ENCODE measurements at regions not wholly inside any gene's neighbourhood (a gene's known extent, or its start where the extent isn't known, plus 50 kb on each side); places are given as distances from the start of the nearest gene placed in this dataset.

DNA sequence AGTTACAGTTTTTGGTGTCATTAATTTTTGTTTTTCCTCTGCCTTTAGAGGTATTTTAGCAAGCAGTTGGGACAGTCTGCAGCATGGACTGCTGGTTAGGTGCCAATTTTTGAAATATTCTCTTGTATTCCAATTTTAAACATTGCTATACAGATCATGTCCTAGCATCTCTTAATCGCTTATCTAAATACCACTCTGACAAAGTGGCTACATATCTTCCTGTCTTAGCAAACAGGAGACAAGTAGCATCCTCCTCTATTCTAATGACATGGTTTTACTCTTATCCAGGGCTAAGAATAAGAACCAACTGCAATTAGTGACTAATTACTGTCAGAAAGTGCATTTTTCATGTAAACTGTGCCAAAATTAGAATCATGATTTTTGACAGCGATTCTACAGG, 117.8 kb upstream of the ATP2B1 start:
- TF ChIP-seq, protein P1, sequence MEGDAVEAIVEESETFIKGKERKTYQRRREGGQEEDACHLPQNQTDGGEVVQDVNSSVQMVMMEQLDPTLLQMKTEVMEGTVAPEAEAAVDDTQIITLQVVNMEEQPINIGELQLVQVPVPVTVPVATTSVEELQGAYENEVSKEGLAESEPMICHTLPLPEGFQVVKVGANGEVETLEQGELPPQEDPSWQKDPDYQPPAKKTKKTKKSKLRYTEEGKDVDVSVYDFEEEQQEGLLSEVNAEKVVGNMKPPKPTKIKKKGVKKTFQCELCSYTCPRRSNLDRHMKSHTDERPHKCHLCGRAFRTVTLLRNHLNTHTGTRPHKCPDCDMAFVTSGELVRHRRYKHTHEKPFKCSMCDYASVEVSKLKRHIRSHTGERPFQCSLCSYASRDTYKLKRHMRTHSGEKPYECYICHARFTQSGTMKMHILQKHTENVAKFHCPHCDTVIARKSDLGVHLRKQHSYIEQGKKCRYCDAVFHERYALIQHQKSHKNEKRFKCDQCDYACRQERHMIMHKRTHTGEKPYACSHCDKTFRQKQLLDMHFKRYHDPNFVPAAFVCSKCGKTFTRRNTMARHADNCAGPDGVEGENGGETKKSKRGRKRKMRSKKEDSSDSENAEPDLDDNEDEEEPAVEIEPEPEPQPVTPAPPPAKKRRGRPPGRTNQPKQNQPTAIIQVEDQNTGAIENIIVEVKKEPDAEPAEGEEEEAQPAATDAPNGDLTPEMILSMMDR (IDR thresholded peaks at IDR 0.05), result no peak
- TF ChIP-seq POLR2A (IDR thresholded peaks at IDR 0.05), result no peak

Measured in vagina (tissue), 2 donors.